Loucy (cell line): ENCODE measurements at regions not wholly inside any gene's neighbourhood (a gene's known extent, or its start where the extent isn't known, plus 50 kb on each side); places are given as distances from the start of the nearest gene placed in this dataset.

Experiments
- H2AFZ ChIP-seq: fragments of 200-600 bp; sonication (generic); 2 replicates; pipeline ENCODE4 v1.6.0; 2016; ENCODE audit warnings: antibody characterized with exemption, mild to moderate bottlenecking, low read length, moderate library complexity
- H3F3A ChIP-seq: fragments of 200-600 bp; 2 replicates; pipeline ENCODE4 v1.6.0; 2016; ENCODE audit warnings: antibody characterized with exemption, low read depth, mild to moderate bottlenecking
- H3K27me3 ChIP-seq: fragments of 200-600 bp; sonication (generic); 2 replicates; pipeline ENCODE4 v1.6.1; 2014; ENCODE audit warnings: low read length, mild to moderate bottlenecking; ENCODE audit not compliant: insufficient read depth, poor library complexity, severe bottlenecking
- H3K36me3 ChIP-seq: fragments of 200-600 bp; sonication (generic); 2 replicates; pipeline ENCODE4 v1.6.1; 2016; ENCODE audit warnings: low read length; ENCODE audit not compliant: insufficient read depth
- H3K4me1 ChIP-seq: fragments of 200-600 bp; sonication (generic); 2 replicates; pipeline ENCODE4 v1.5.1; 2014; ENCODE audit warnings: low read length, mild to moderate bottlenecking; ENCODE audit not compliant: insufficient read depth, poor library complexity, severe bottlenecking
- H3K4me2 ChIP-seq: fragments of 200-600 bp; sonication (generic); 2 replicates; pipeline ENCODE4 v1.6.0; 2014; ENCODE audit warnings: antibody characterized with exemption, low read length, low read depth, mild to moderate bottlenecking; ENCODE audit not compliant: poor library complexity, severe bottlenecking
- H3K4me3 ChIP-seq: fragments of 200-600 bp; sonication (generic); 2 replicates; pipeline ENCODE4 v1.5.1; 2014; ENCODE audit warnings: low read length, mild to moderate bottlenecking, mixed read lengths; ENCODE audit not compliant: poor library complexity, severe bottlenecking
- H3K79me2 ChIP-seq: fragments of 200-600 bp; sonication (generic); 2 replicates; pipeline ENCODE4 v1.6.1; 2014; ENCODE audit warnings: low read length; ENCODE audit not compliant: insufficient read depth
- H3K9ac ChIP-seq: fragments of 200-600 bp; sonication (generic); 2 replicates; pipeline ENCODE4 v1.6.0; 2014; ENCODE audit warnings: mild to moderate bottlenecking, low read depth, low read length, moderate library complexity; ENCODE audit not compliant: poor library complexity, severe bottlenecking
- H3K9me2 ChIP-seq: fragments of 200-600 bp; sonication (generic); replicated peaks from 2 replicates; pipeline ENCODE4 v1.6.1; 2016; ENCODE audit warnings: low read depth, low read length, mixed read lengths
- H3K9me3 ChIP-seq: fragments of 200-600 bp; sonication (generic); 2 replicates; pipeline ENCODE4 v1.6.1; 2014; ENCODE audit warnings: mild to moderate bottlenecking, antibody characterized with exemption, low read length, low read depth; ENCODE audit not compliant: insufficient read depth
- H4K20me1 ChIP-seq: fragments of 200-600 bp; sonication (generic); 2 replicates; pipeline ENCODE4 v1.6.0; 2014; ENCODE audit warnings: antibody characterized with exemption, low read length, mild to moderate bottlenecking; ENCODE audit not compliant: insufficient read depth, poor library complexity, severe bottlenecking
- EZH2phosphoT487 ChIP-seq: fragments of 200-600 bp; IDR thresholded peaks from 2 replicates; pipeline ENCODE4 v1.6.1; 2018; ENCODE audit warnings: antibody characterized with exemption, mild to moderate bottlenecking, moderate library complexity, borderline replicate concordance
- TF ChIP-seq, protein P1 (sequence below): fragments of 200-600 bp; sonication (generic); conservative IDR thresholded peaks from 2 replicates; pipeline ENCODE4 v1.5.1; 2014; ENCODE audit warnings: mild to moderate bottlenecking, antibody characterized with exemption, low read length

DNA sequence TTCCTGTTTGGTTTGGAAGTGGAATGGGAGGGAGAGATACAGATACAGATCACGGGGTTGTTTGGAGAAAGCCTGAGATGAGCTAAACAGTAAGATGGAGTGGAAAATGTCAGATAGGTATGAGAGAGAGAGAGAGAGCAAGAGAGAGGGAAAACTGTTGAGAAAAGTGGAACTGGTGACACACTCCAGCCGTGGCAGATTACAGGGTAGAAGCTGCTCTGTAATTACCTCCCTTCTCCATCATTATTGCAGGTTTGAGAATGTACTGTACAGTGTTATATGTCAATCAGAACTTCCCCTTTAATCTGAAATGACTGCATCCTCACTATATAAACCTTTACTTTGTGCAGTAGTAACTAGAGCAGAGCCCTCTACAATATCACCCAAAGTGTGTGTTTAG is 74.5 kb upstream of the WWC1 start:
- H3K4me1 ChIP-seq: peaks cover 4% of the 10 kb centered on the region
- no peaks in the 10 kb centered on the region for H3K9me3 ChIP-seq
- no peaks in the 10 kb centered on the region for H3K9me2 ChIP-seq
- H3K4me3 ChIP-seq: no peak overlapping the region
- no peaks in the 10 kb centered on the region for H3K79me2 ChIP-seq
- no peaks in the 10 kb centered on the region for H4K20me1 ChIP-seq
- no peak overlapping the region for H2AFZ ChIP-seq
- no peaks in the 10 kb centered on the region for H3F3A ChIP-seq
- H3K4me2 ChIP-seq: no peak overlapping the region
- no peak for TF ChIP-seq EZH2phosphoT487
- TF ChIP-seq, protein P1, sequence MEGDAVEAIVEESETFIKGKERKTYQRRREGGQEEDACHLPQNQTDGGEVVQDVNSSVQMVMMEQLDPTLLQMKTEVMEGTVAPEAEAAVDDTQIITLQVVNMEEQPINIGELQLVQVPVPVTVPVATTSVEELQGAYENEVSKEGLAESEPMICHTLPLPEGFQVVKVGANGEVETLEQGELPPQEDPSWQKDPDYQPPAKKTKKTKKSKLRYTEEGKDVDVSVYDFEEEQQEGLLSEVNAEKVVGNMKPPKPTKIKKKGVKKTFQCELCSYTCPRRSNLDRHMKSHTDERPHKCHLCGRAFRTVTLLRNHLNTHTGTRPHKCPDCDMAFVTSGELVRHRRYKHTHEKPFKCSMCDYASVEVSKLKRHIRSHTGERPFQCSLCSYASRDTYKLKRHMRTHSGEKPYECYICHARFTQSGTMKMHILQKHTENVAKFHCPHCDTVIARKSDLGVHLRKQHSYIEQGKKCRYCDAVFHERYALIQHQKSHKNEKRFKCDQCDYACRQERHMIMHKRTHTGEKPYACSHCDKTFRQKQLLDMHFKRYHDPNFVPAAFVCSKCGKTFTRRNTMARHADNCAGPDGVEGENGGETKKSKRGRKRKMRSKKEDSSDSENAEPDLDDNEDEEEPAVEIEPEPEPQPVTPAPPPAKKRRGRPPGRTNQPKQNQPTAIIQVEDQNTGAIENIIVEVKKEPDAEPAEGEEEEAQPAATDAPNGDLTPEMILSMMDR: no peak
- no peaks in the 10 kb centered on the region for H3K36me3 ChIP-seq
- no peak overlapping the region for H3K9ac ChIP-seq
- no peaks in the 10 kb centered on the region for H3K27me3 ChIP-seq

DNA sequence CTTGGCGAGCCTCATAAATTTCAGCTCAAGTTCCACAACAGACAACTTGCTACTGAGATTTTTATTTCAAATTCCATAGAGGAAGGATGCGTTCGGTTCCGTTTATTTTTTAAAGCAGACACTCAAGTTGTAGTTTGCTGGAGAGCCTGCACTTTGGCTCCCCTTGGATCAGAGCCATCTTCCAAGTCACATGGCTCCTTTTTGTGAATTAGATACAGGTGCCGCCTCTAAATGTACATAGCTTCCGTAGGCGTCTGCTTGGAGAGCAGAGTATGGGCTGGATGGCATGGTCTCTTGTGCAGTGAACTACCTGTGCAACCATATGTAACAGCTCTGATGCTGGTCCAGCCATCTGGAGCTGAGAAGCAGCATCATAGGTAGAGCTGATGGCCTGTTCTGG is 73.9 kb upstream of the WWC1 start:
- no peaks in the 10 kb centered on the region for H3K9me2 ChIP-seq
- no peaks in the 10 kb centered on the region for H3K27me3 ChIP-seq
- H4K20me1 ChIP-seq: no peaks in the 10 kb centered on the region
- H2AFZ ChIP-seq: no peak overlapping the region
- H3K36me3 ChIP-seq: no peaks in the 10 kb centered on the region
- no peak overlapping the region for H3K4me3 ChIP-seq
- H3K4me1 ChIP-seq: peaks cover 4% of the 10 kb centered on the region
- H3K79me2 ChIP-seq: no peaks in the 10 kb centered on the region
- H3F3A ChIP-seq: no peaks in the 10 kb centered on the region
- no peak for TF ChIP-seq EZH2phosphoT487
- TF ChIP-seq, protein P1: no peak
- no peak overlapping the region for H3K9ac ChIP-seq
- H3K4me2 ChIP-seq: no peak overlapping the region
- no peaks in the 10 kb centered on the region for H3K9me3 ChIP-seq

DNA sequence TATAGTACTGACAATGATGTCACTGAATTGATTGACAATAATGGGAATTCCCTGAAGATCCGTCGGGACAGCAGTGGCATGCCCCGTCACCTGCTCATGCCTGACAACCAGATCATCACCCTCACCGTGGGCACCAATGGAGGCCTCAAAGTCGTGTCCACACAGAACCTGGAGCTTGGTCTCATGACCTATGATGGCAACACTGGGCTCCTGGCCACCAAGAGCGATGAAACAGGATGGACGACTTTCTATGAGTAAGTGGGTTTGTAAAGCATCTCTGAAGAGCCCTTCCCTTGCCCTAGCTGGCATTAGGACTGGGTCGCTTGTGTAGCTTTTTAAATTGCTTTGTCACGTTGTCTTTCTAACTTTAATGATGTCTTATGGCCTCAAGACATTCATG is 72.7 kb upstream of the WWC1 start:
- Histone ChIP-seq H3K9me3 (no peaks in the 10 kb centered on the region), H3K9ac (no peak overlapping the region), H3K4me2 (no peak overlapping the region), H4K20me1 (no peaks in the 10 kb centered on the region), H3K9me2 (no peaks in the 10 kb centered on the region), H2AFZ (peak overlapping the region; percentile 96; the same call in 1 of the 2 replicates), H3F3A (no peaks in the 10 kb centered on the region), H3K27me3 (no peaks in the 10 kb centered on the region), H3K36me3 (no peaks in the 10 kb centered on the region), H3K79me2 (no peaks in the 10 kb centered on the region), H3K4me1 (peaks cover 4% of the 10 kb centered on the region), H3K4me3 (no peak overlapping the region)
- no peak for TF ChIP-seq EZH2phosphoT487
- TF ChIP-seq, protein P1: no peak
